Gastroesophageal sphincter (tissue), 4 donors: ENCODE measurements at regions not wholly inside any gene's neighbourhood (a gene's known extent, or its start where the extent isn't known, plus 50 kb on each side); places are given as distances from the start of the nearest gene placed in this dataset.

ENCODE experiments used
- ATAC-seq: fragments of 150-250 bp; one replicate; pipeline ENCODE4 v1.9.1; 2016; ENCODE audit warnings: mild to moderate bottlenecking, moderate library complexity
- H3K27ac ChIP-seq, 4 donors: fragments of 200-600 bp; sonication (generic) in 3 of 4; 1 replicate in 3 of 4; 2 replicates in 1 of 4; pipeline ENCODE4 v1.5.1; 2016 to 2019
- H3K27me3 ChIP-seq: fragments of 200-600 bp; sonication (generic); one replicate; pipeline ENCODE4 v1.5.1; 2019
- H3K36me3 ChIP-seq, 2 donors: fragments of 200-600 bp; sonication (generic); one replicate each; pipeline ENCODE4 v1.5.1; 2019; ENCODE audit warnings: control low read depth in 1 of 2
- H3K4me1 ChIP-seq, 3 donors: fragments of 200-600 bp; sonication (generic); 1 replicate in 2 of 3; 2 replicates in 1 of 3; pipeline ENCODE4 v1.5.1; 2016 to 2019; ENCODE audit warnings: control low read depth in 2 of 3
- H3K4me3 ChIP-seq, 2 donors: fragments of 200-600 bp; sonication (generic); one replicate each; pipeline ENCODE4 v1.5.1; 2019; ENCODE audit warnings: mild to moderate bottlenecking in 1 of 2, moderate library complexity in 1 of 2
- H3K9me3 ChIP-seq, 3 donors: fragments of 200-600 bp; sonication (generic); one replicate each; pipeline ENCODE4 v1.5.1; 2017 to 2019; ENCODE audit warnings: control low read depth in 2 of 3
- CTCF ChIP-seq, 4 experiments: fragments of 200-600 bp in 2 of 4; fragments of 450-650 bp in 2 of 4; sonication (generic) in 1 of 4; IDR thresholded peaks; one replicate each; pipeline ENCODE4 v1.5.1; 2017 to 2019; ENCODE audit warnings: antibody characterized with exemption in 4 of 4, mild to moderate bottlenecking in 2 of 4, moderate library complexity in 2 of 4
- EP300 ChIP-seq: sonication (generic); formaldehyde crosslinking; IDR thresholded peaks from one replicate; pipeline ENCODE4 v1.6.1; 2017; ENCODE audit warnings: antibody characterized with exemption, mild to moderate bottlenecking
- POLR2A ChIP-seq, 2 donors: fragments of 450-650 bp; IDR thresholded peaks; one replicate each; pipeline ENCODE4 v1.6.1; 2017; ENCODE audit warnings: antibody characterized with exemption in 2 of 2, mild to moderate bottlenecking in 2 of 2, moderate library complexity in 1 of 2
- POLR2AphosphoS5 ChIP-seq: sonication (generic); formaldehyde crosslinking; IDR thresholded peaks from one replicate; pipeline ENCODE4 v1.6.1; 2017; ENCODE audit warnings: antibody characterized with exemption
- WGBS, 2 donors: methylation state at CpG; one replicate each; pipeline ENCODE4 v1.1.5; 2018; ENCODE audit warnings: low coverage in 1 of 2; 5-methylcytosine and 5-hydroxymethylcytosine counted together

DNA sequence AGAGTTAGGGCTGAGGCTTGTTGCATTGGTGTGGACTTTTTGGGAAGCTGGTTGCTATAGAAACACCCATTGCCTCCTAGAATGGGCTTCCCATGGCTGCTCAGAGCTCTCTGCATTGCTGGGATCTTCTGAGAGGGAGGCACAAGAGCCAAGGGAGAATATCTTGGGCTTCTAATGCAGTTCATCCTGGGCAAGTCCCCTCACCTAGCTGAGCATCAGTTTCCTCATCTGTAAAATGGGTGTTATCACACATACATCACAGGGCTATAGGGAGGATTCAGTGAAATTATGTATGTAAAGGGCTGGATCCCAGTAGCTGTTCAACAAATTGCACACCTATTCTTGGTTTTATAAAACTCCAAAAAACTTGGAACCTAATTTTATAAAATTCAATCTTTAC lies 106.1 kb upstream of the ALDH1B1 start:
- no peak for ATAC-seq
- no peak overlapping the region for H3K4me3 ChIP-seq
- TF ChIP-seq CTCF (IDR thresholded peaks at IDR 0.05) (no peak), POLR2AphosphoS5 (no peak), POLR2A (IDR thresholded peaks at IDR 0.05) (no peak), EP300 (no peak)
- H3K9me3 ChIP-seq = no peaks in the 10 kb centered on the region
- H3K36me3 ChIP-seq = no peaks in the 10 kb centered on the region
- no peak overlapping the region for H3K27ac ChIP-seq
- H3K27me3 ChIP-seq = no peaks in the 10 kb centered on the region
- H3K4me1 ChIP-seq = no peaks in the 10 kb centered on the region

DNA sequence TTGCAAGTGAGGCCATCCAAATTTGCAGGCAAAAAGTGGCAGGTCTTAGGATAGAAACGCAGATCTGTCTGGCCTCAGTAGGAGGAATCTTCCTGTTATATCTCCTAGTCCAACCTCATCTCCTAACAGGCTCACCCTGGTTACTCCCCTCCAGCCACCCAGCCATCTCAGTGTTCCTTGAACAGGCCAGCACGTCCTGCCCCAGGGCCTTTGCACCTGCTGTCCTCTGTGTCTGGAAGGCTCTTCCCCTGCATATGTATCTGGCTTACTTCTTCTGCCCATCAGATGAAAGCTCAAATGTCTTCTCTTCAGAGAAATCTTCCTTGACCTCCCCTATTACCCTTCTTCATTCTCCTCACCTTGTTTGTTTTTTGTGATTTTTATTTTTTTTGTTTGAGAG lies 107.3 kb upstream of the ALDH1B1 start:
- H3K4me3 ChIP-seq = no peak overlapping the region
- 43 to 50% methylated on average over 2 of the region's 2 CpGs for WGBS, 2 donors
- H3K4me1 ChIP-seq = no peaks in the 10 kb centered on the region
- no peaks in the 10 kb centered on the region for H3K27me3 ChIP-seq
- no peaks in the 10 kb centered on the region for H3K36me3 ChIP-seq
- H3K9me3 ChIP-seq = no peaks in the 10 kb centered on the region
- no peak for ATAC-seq
- H3K27ac ChIP-seq = no peak overlapping the region
- TF ChIP-seq CTCF (IDR thresholded peaks at IDR 0.05) = no peak
- TF ChIP-seq POLR2A (IDR thresholded peaks at IDR 0.05) = no peak
- no peak for TF ChIP-seq EP300
- TF ChIP-seq POLR2AphosphoS5 = no peak

DNA sequence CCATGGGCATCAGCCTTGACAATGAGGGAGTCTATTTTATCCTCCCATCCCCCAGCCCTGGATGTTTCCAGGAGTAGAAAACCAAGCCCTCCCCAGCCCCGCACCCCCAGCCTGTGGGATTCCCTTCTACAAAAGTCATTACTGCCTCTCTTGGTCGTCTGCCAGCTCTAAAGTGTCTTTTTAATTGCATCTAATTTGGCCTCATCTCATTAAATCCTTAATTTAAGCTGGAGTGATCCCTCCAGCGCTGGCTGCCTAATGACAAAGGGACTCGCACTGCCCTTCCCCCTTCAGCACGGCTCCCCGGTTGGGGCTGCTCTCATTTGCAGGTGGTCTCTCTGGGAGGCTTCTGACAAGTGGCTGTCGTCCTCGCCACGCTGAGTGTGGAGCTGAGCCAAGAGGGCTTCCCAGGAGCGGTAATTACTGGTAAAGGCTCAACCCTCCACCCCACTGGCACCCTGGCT lies 107.9 kb upstream of the ALDH1B1 start:
- TF ChIP-seq POLR2AphosphoS5 (no peak), POLR2A (IDR thresholded peaks at IDR 0.05) (no peak), EP300 (no peak), CTCF (IDR thresholded peaks at IDR 0.05) (no peak)
- Histone ChIP-seq H3K4me1 (no peaks in the 10 kb centered on the region), H3K4me3 (no peak overlapping the region), H3K27ac (no peak overlapping the region), H3K27me3 (no peaks in the 10 kb centered on the region), H3K9me3 (no peaks in the 10 kb centered on the region), H3K36me3 (no peaks in the 10 kb centered on the region)
- no peak for ATAC-seq
- 53% methylated on average over 6 of the region's 10 CpGs; no CpG with 5 or more reads in 1 of the 2 donors for WGBS, 2 donors

- Histone ChIP-seq H3K27me3 (no peaks in the 10 kb centered on the region), H3K4me1 (no peaks in the 10 kb centered on the region), H3K27ac (no peak overlapping the region), H3K9me3 (no peaks in the 10 kb centered on the region), H3K4me3 (no peak overlapping the region), H3K36me3 (no peaks in the 10 kb centered on the region)
- 50% methylated on average over 2 of the region's 9 CpGs; no CpG with 5 or more reads in 1 of the 2 donors for WGBS, 2 donors
- TF ChIP-seq POLR2AphosphoS5 = no peak
- TF ChIP-seq POLR2A (IDR thresholded peaks at IDR 0.05) = no peak
- TF ChIP-seq CTCF (IDR thresholded peaks at IDR 0.05) = no peak
- TF ChIP-seq EP300 = no peak
- no peak for ATAC-seq
Observed at GRCh38 chr9:38284039-38284575, 108.4 kb upstream of the ALDH1B1 start.

- no peaks in the 10 kb centered on the region for H3K36me3 ChIP-seq
- no peaks in the 10 kb centered on the region for H3K27me3 ChIP-seq
- H3K4me1 ChIP-seq = no peaks in the 10 kb centered on the region
- 0 to 46% methylated on average over 1 to 3 of the region's 4 CpGs for WGBS, 2 donors
- no peak for ATAC-seq
- TF ChIP-seq POLR2AphosphoS5 (no peak), CTCF (IDR thresholded peaks at IDR 0.05) (no peak), POLR2A (IDR thresholded peaks at IDR 0.05) (no peak), EP300 (no peak)
- no peak overlapping the region for H3K4me3 ChIP-seq
- no peaks in the 10 kb centered on the region for H3K9me3 ChIP-seq
- no peak overlapping the region for H3K27ac ChIP-seq
Observed at GRCh38 chr9:38282756-38283155, 109.7 kb upstream of the ALDH1B1 start.
